GM12878 (cell line): ENCODE measurements at regions not wholly inside any gene's neighbourhood (a gene's known extent, or its start where the extent isn't known, plus 50 kb on each side); places are given as distances from the start of the nearest gene placed in this dataset.

Experiments
- ATAC-seq: fragments of 200-7000 bp; cut with Tn5 transposase; 3 replicates; pipeline ENCODE4 v1.9.1; 2020; ENCODE audit warnings: mild to moderate bottlenecking, moderate library complexity
- BruUV-seq: library from RNA; stranded (reverse); fragments of 400-500 nt; replicated peaks from 2 replicates; lab custom pipeline; 2021; lab: Mats Ljungman, UMichigan
- CTCF ChIA-PET: fragments of 300-600 bp; sonication (Branson Sonifier 250); formaldehyde crosslinking; extraction: SDS; loops from one replicate; lab custom pipeline; 2021; ENCODE audit warnings: inconsistent platforms; lab: Yijun Ruan, JAX
- POLR2A ChIA-PET: fragments of 350-600 bp; formaldehyde crosslinking; extraction: SDS; loops from one replicate; lab custom pipeline; 2021; ENCODE audit warnings: inconsistent platforms; lab: Charles Lee
- RAD21 ChIA-PET: fragments of 300-600 bp; sonication (Branson Sonifier 250); formaldehyde crosslinking; loops from one replicate; lab custom pipeline; 2023; ENCODE audit warnings: antibody characterized with exemption; ENCODE audit not compliant: unreplicated experiment; lab: Charles Lee
- SMC1A ChIA-PET: fragments of 300-600 bp; sonication (Branson Sonifier 250); formaldehyde crosslinking; loops from one replicate; lab custom pipeline; 2023; ENCODE audit not compliant: unreplicated experiment, uncharacterized antibody; lab: Charles Lee
- DNase-seq: peaks from one replicate; pipeline ENCODE4 v3.0.0-alpha.2; 2011; ENCODE audit warnings: low read depth, low spot score
- FAIRE-seq: peaks from 3 replicates; lab custom pipeline; 2011; peaks lifted over from hg19 to GRCh38; lab: Jason Lieb, UNC
- H2AFZ ChIP-seq: 2 replicates; pipeline ENCODE4 v1.6.0; 2011; ENCODE audit warnings: low read depth, low read length, control low read depth; ENCODE audit not compliant: control insufficient read depth
- H3K27ac ChIP-seq: 2 replicates; pipeline ENCODE4 v1.5.1; 2011; ENCODE audit warnings: control low read depth; ENCODE audit not compliant: control insufficient read depth, insufficient read depth
- H3K27me3 ChIP-seq, 2 experiments: replicated peaks in 1 of 2; 2 replicates each; pipeline versions ENCODE4 v1.6.0 to v1.6.1; 2011; ENCODE audit warnings: low read length in 1 of 2; ENCODE audit not compliant: control insufficient read depth in 2 of 2, insufficient read depth in 2 of 2
- H3K36me3 ChIP-seq, 2 experiments: 2 replicates each; pipeline ENCODE4 v1.5.1; 2011; ENCODE audit warnings: low read length in 1 of 2; ENCODE audit not compliant: control insufficient read depth in 2 of 2, insufficient read depth in 2 of 2
- H3K4me1 ChIP-seq: 2 replicates; pipeline ENCODE4 v1.6.1; 2011; ENCODE audit warnings: mild to moderate bottlenecking, low read length, moderate library complexity, mixed read lengths; ENCODE audit not compliant: control insufficient read depth, insufficient read depth
- H3K4me2 ChIP-seq: 2 replicates; pipeline ENCODE4 v1.6.0; 2011; ENCODE audit warnings: control low read depth; ENCODE audit not compliant: control insufficient read depth, insufficient read depth
- H3K4me3 ChIP-seq: fragments of 200-600 bp; sonication (generic); 2 replicates; pipeline ENCODE4 v1.5.1; 2016
- H3K79me2 ChIP-seq: 2 replicates; pipeline ENCODE4 v1.6.0; 2011; ENCODE audit warnings: low read length; ENCODE audit not compliant: control insufficient read depth, insufficient read depth
- H3K9ac ChIP-seq: 2 replicates; pipeline ENCODE4 v1.8.0; 2011; ENCODE audit warnings: low read length, control low read depth, mixed read lengths; ENCODE audit not compliant: control insufficient read depth, insufficient read depth
- H3K9me3 ChIP-seq: replicated peaks from 3 replicates; pipeline ENCODE4 v1.5.1; 2011; ENCODE audit warnings: mild to moderate bottlenecking, low read length; ENCODE audit not compliant: control insufficient read depth, insufficient read depth
- H4K20me1 ChIP-seq: 2 replicates; pipeline ENCODE4 v1.6.0; 2011; ENCODE audit not compliant: control insufficient read depth, insufficient read depth
- ATF7 ChIP-seq: fragments of 450-650 bp; IDR thresholded peaks from 2 replicates; pipeline ENCODE4 v1.6.1; 2016; ENCODE audit warnings: low read depth, mild to moderate bottlenecking
- BHLHE40 ChIP-seq, 2 experiments: fragments of 450-650 bp in 1 of 2; IDR thresholded peaks; 2 replicates each; pipeline ENCODE4 v1.6.1; 2011 to 2017; ENCODE audit warnings: low read depth in 2 of 2, borderline replicate concordance in 1 of 2, improper control_type of control experiment in 1 of 2, low read length in 1 of 2, mild to moderate bottlenecking in 1 of 2
- CBX5 ChIP-seq: sonication (generic); IDR thresholded peaks from 2 replicates; pipeline ENCODE4 v1.6.1; 2016; ENCODE audit warnings: low read depth, moderate library complexity, mild to moderate bottlenecking, inconsistent platforms
- GATAD2B ChIP-seq: fragments of 450-650 bp; conservative IDR thresholded peaks from 2 replicates; pipeline ENCODE4 v1.6.1; 2017; ENCODE audit warnings: low read depth, mild to moderate bottlenecking, moderate library complexity
- MYB ChIP-seq: fragments of 150-350 bp; IDR thresholded peaks from 2 replicates; pipeline ENCODE4 v1.6.1; 2014; ENCODE audit warnings: mild to moderate bottlenecking, low read depth, low read length, borderline replicate concordance
- MYC ChIP-seq: IDR thresholded peaks from 2 replicates; pipeline ENCODE4 v1.6.1; 2011; ENCODE audit warnings: mild to moderate bottlenecking, low read length, moderate library complexity, inconsistent platforms; ENCODE audit not compliant: insufficient read depth, insufficient replicate concordance, insufficient read length, severe bottlenecking
- NFYB ChIP-seq: IDR thresholded peaks from 2 replicates; pipeline ENCODE4 v1.6.1; 2011; ENCODE audit warnings: low read depth, mild to moderate bottlenecking, low read length, improper control_type of control experiment, moderate library complexity; ENCODE audit not compliant: insufficient read depth
- in situ Hi-C: fragments of 300-500 bp; cut with MboI; formaldehyde crosslinking; loops from 9 replicates; pipeline ENCODE4 v1.14.3; 2018; ENCODE audit warnings: mixed read lengths
- intact Hi-C: fragments of 100-400 bp; cut with micrococcal nuclease; formaldehyde crosslinking; loops from one replicate; pipeline ENCODE4 v1.14.2; 2022; ENCODE audit not compliant: unreplicated experiment

- no peak for FAIRE-seq
- Histone ChIP-seq H3K9ac (no peak overlapping the region), H3K79me2 (no peaks in the 10 kb centered on the region), H4K20me1 (no peaks in the 10 kb centered on the region), H2AFZ (no peak overlapping the region), H3K36me3 (no peaks in the 10 kb centered on the region), H3K4me1 (peaks cover 3% of the 10 kb centered on the region), H3K9me3 (no peaks in the 10 kb centered on the region), H3K27me3 (no peaks in the 10 kb centered on the region; a peak in 1 of 4 replicates), H3K4me2 (no peak overlapping the region), H3K4me3 (no peak overlapping the region), H3K27ac (no peak overlapping the region)
- SMC1A ChIA-PET: interaction anchor here (1.1 kb wide), 1 partner anchor 14 kb away, joined by 4 read pairs; no protein-coding TSS in a partner anchor
- RAD21 ChIA-PET: no interaction called here
- DNase-seq: no peak
- no TSS peak for BruUV-seq
- ATAC-seq: no peak
- in situ Hi-C loops: no loop called here
- intact Hi-C loops: no loop called here
- POLR2A ChIA-PET: no interaction called here
- CTCF ChIA-PET: interaction anchor here (1.1 kb wide), 1 partner anchor 34 kb away, joined by 3 read pairs; no protein-coding TSS in a partner anchor
- TF ChIP-seq MYB (no peak), NFYB (no peak), BHLHE40 (IDR thresholded peaks at IDR 0.05; ENCODE audit: borderline replicate concordance in 1 of 2, low read depth in 2 of 2, low read length in 1 of 2) (no peak), GATAD2B (no peak), MYC (no peak), ATF7 (no peak), CBX5 (no peak)
Observed at GRCh38 chr21:35316456-35316855, 267.4 kb upstream of the RUNX1 start.
